GM18873 (cell line): ENCODE measurements at regions not wholly inside any gene's neighbourhood (a gene's known extent, or its start where the extent isn't known, plus 50 kb on each side); places are given as distances from the start of the nearest gene placed in this dataset.
"Not testable (repeated sequence)": the region's sequence is repeated elsewhere in the genome, so short reads cannot be mapped to it uniquely, and the experiment has no call there.

Source experiments
- ATAC-seq: cut with Tn5 transposase; IDR thresholded peaks from one replicate; pipeline ENCODE4 v1.9.1; 2021; ENCODE audit warnings: mild to moderate bottlenecking, moderate library complexity, moderate number of reproducible peaks; ENCODE audit not compliant: unreplicated experiment, low FRiP score

- not testable (repeated sequence) for ATAC-seq
Measured at GRCh38 chr7:84880326-84880997, 306.4 kb downstream of the SEMA3D start.

DNA sequence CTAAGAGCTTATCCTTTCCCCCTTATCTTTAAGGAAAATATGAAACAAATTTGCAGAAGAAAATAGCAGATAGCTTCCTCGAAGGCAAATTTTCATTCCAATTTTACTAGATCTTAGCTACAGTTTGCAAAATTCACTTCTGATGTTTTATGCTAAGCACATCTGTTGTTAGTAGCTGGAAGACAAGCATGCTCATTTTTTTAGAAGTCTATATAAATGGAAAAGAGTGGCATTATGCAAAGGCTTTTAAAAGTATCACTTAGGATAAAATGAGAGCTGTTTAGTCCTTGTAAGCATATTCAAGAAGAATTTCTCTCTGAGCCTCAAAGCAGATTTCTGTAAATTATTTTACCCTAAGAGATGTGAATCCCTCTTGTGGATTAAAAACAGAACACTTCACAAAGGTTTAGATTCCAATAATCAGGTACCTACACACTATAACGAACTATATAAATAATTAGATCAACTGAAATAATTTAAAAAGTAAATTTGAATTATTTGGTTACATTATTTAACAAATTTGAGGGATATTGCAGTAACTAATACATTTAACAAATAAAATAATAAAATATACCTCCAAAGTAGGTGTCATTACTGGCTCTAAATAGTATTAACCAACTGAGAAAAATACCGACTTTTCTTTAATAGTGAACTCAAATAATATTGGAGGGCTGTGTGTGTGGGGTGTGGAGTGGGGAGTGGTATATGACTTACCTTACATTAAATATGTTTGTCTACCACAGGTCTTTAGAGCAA is 307.1 kb downstream of the SEMA3D start:
- ATAC-seq = no peak

DNA sequence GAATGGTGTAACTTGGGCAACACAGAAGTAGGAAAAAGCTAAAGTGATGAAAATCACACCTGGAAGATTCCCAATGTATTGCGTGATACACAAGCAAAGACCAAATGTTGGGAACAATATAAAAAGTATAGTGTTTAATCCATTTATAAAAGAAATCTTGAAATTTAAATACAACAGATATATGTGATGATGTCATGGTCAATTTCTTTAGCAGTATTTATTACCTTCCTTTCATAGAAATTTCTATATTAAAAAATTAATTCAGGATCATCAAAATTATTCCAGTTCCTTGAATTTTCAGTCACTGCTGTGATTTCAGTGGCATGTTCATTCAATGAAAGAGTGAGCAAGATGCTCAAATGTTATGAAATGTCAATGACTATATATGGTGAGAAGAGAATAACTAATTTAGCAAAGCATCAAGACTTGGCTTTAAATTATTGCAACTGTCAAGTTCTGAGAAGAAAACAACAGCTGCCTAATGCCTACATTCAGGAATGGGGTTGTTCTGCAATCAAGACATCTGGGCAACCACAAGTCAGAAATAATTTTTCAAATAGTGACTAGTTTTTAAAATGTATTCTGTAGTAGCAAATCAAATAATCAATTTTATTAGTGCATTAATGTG is 308.8 kb downstream of the SEMA3D start:
- ATAC-seq = no peak

GRCh38 chr7:84876061-84876821 is 310.6 kb downstream of the SEMA3D start:
- no peak for ATAC-seq

GRCh38 chr7:84865560-84865959 is 321.3 kb downstream of the SEMA3D start:
- no peak for ATAC-seq

DNA sequence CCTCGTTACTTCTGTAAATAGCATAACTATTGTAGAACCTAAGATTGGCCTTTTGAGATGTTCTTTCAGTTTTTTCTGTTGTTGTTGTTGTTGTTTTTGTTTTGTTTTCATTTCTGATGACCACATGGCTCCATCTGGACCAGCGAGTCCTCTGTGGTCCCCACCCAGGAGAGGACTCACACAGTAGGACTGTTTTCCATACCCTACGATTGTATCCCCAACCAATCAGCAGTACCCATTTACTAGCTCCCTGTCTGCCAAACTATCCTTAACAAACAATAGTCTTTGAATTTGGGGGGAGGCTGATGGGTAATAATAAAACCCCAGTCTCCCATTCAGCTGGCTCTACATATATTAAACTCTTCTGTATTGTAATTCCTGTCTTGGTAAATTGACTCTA is 329.5 kb downstream of the SEMA3D start:
- no peak for ATAC-seq

- ATAC-seq = no peak
Measured at GRCh38 chr7:84855758-84856157, 331.1 kb downstream of the SEMA3D start.

GRCh38 chr7:84848974-84849372 is 337.9 kb downstream of the SEMA3D start:
- not testable (repeated sequence) for ATAC-seq

DNA sequence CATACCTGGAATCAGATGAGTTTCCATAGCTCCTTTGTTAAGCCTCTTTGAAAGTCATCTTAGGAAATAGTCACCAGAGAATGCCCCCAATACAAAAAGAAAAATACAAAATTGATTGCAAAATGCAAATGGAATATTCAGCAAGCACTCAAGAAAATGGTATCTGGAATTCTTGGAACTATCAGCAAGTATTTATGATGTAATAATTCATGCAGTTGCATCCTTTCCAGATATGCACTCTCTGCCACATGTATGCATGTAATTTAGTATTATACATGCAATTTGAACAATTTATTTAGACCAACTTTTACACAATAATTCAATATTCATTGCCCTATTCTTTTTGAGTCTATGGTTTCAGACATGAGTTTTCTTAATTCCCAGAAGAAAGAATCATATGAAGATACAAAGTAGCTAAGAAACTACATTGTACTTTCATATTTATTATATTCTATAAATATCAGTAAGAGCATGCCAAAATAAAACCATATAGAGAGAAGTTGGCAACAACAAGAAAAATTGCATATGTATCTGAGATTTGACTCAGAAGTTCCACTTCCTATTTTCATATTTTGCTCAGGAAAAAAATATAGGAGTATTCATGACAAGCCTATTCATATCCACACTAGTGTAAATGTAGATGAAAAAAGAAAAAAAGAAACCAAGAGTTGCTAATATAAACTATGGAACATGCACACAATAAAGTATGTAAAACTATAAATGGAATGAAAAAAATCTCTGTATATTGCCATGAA is 338.5 kb downstream of the SEMA3D start:
- no peak for ATAC-seq

DNA sequence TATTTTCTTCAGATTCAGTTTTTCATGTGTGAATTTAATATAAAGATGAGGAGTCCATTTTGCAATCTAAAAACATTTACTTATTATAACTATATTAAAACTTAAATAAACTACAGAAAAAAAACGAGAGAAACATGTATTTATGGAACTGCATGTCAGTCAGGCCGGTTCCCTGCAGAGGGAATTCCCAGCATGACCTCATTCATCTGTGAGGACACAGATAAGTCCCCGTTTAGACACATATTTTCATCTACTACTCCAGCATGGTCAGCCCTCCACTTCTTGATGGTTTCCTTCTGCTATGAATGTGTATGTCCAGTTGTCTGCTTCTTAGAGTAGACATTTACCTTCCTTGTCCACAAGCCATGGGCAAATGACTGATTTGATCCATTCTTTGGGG is 339.1 kb downstream of the SEMA3D start:
- no peak for ATAC-seq

DNA sequence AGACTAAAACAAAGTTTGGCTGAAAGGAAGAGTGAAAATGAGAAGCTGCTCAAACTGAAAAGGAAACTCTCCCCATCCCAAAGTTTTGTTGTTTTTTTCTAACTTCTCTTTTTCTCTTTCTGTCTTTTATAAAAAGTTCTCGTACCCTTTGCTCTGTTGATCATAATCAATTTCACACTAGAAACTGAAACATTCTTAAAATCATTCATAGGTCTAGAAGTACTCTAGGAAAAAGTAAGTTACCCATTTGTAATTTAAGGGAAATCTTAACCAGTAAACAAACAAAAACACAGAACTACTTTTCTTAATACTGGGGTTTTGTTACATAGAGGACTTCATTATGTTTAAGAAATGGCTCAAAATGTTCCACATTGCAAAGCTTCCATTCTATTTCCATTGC is 339.8 kb downstream of the SEMA3D start:
- ATAC-seq = no peak

GRCh38 chr7:84845971-84846370 is 340.9 kb downstream of the SEMA3D start:
- ATAC-seq = no peak

GRCh38 chr7:84844771-84845170 is 342.1 kb downstream of the SEMA3D start:
- no peak for ATAC-seq

- ATAC-seq = no peak
Measured at GRCh38 chr7:84841809-84842208, 345.0 kb downstream of the SEMA3D start.

DNA sequence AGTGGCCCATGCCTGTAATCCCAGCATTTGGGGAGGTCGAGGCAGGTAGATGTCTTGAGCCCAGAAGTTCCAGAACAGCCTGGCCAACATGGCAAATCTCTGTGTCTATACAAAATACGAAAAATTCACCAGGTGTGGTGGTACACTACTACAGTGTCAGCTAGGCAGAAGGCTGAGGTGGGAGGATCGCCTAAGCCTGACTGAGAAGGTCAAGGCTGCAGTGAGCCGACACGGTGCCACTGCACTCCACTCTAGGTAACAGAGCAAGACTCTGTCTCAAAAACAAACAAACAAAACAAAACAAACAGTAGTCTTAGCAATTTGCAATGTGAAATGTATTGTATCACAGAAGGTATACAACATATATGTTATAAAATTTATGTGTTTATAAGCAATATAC is 348.0 kb downstream of the SEMA3D start:
- ATAC-seq = no peak

- no peak for ATAC-seq
Measured at GRCh38 chr7:84837405-84837804, 349.5 kb downstream of the SEMA3D start.

- ATAC-seq = no peak
Measured at GRCh38 chr7:84829719-84830118, 357.1 kb downstream of the SEMA3D start.

DNA sequence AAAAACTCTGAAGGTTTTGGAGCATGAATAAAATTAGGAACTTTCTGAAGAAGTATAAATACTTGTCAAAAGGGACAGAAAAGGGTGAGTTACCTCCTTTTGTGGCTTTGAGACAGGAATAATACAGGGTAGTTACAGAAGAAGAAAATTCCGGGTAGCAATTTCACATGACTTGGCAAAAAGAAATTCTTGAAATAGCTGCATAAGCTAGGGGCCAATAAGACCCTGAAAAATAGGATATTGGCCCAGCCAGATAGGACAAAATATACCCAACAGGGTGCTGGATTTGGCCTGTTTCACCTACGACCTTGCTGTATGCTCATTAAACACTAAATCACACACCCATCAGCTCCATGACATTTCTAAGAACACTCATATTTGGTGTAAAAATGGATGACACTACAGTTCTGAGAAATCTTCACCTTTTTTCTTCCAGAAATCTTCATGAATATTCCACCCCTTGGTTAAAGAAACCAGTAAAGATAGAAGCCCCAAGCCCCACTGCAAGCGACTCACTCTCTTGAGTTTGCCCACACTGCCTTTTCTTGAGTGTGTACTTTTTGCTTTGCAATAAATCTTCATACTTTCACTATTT is 362.7 kb downstream of the SEMA3D start:
- no peak for ATAC-seq

DNA sequence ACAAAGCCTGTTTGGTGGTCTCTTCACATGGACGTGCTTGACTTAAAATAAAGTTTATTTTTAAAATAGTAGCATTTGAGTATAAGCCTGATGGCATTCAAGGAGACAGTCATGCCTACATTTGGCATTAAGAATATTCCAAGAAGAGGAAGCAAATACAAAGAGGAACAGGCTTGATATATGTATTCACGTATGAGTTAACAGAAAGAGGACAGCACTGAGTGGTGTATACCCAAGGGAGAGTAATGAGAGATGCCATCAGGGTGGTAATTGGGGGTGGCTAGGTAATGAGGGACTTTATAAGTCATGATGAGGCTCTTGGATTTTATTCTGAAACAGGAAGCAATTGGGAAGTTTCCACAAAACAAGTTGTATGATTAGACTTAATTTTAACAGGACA is 363.3 kb downstream of the SEMA3D start:
- ATAC-seq = no peak

- ATAC-seq = no peak
Measured at GRCh38 chr7:84822941-84823510, 363.8 kb downstream of the SEMA3D start.
